Mucosa of descending colon (tissue), 3 donors: ENCODE measurements at regions not wholly inside any gene's neighbourhood (a gene's known extent, or its start where the extent isn't known, plus 50 kb on each side); places are given as distances from the start of the nearest gene placed in this dataset.
A peak's percentile ranks its signal among the peaks of the same experiment; 100 is the strongest.

ENCODE experiments used
- ATAC-seq: fragments of 200-7000 bp; cut with Tn5 transposase; one replicate; pipeline ENCODE4 v1.9.1; 2020; ENCODE audit warnings: mild to moderate bottlenecking, moderate library complexity
- DNase-seq, 3 donors: peaks; one replicate each; pipeline ENCODE4 v3.0.0-alpha.2; 2020
- H3K36me3 ChIP-seq: fragments of 200-600 bp; one replicate; pipeline ENCODE4 v1.8.0; 2021; ENCODE audit warnings: low read depth, mild to moderate bottlenecking
- H3K4me1 ChIP-seq: fragments of 200-600 bp; one replicate; pipeline ENCODE4 v1.8.0; 2021; ENCODE audit warnings: low read depth, mild to moderate bottlenecking
- H3K4me3 ChIP-seq: fragments of 200-600 bp; one replicate; pipeline ENCODE4 v1.8.0; 2021; ENCODE audit warnings: mild to moderate bottlenecking
- H3K9me3 ChIP-seq: fragments of 200-600 bp; one replicate; pipeline ENCODE4 v1.8.0; 2021; ENCODE audit warnings: mild to moderate bottlenecking
- intact Hi-C, 2 donors: fragments of 100-400 bp; cut with DNase I in 1 of 2; cut with micrococcal nuclease in 1 of 2; formaldehyde crosslinking; loops; one replicate each; pipeline versions ENCODE4 v1.11.0 to v1.11.1; 2022; cut with DNase I, micrococcal nuclease
- TF ChIP-seq, protein P1 (sequence below): fragments of 200-600 bp; IDR thresholded peaks from one replicate; pipeline ENCODE4 v1.8.0; 2022; ENCODE audit warnings: antibody characterized with exemption, mild to moderate bottlenecking
- donor health status: DM: no; HTN: no; CAD: no; lungs with moderate emphysema.
- donor health status: DM: no; HTN: no; CAD: no.
- donor health status: DM: no; HTN: yes; CAD: no.

DNA sequence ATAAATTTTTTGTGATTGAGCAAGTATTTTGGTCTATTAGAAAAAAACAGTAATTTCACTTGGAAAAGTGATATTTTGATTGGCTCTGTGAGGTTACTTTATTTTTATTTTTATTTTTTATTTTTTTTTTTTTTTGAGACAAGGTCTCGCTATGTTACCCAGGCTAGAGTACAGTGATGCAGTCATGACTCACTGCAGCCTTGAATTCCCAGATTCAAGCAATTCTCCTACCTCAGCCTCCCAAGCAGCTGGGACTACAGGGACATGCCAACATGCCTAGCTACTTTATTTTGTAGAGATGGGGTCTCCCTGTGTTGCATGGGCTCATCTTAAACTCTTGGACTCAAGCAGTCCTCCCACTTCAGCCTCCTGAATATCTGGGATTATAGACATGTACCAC, 60.9 kb upstream of the MGAT5 start:
- Histone ChIP-seq H3K36me3 (no peaks in the 10 kb centered on the region), H3K9me3 (no peaks in the 10 kb centered on the region), H3K4me1 (peaks cover 10% of the 10 kb centered on the region), H3K4me3 (no peak overlapping the region)
- TF ChIP-seq, protein P1, sequence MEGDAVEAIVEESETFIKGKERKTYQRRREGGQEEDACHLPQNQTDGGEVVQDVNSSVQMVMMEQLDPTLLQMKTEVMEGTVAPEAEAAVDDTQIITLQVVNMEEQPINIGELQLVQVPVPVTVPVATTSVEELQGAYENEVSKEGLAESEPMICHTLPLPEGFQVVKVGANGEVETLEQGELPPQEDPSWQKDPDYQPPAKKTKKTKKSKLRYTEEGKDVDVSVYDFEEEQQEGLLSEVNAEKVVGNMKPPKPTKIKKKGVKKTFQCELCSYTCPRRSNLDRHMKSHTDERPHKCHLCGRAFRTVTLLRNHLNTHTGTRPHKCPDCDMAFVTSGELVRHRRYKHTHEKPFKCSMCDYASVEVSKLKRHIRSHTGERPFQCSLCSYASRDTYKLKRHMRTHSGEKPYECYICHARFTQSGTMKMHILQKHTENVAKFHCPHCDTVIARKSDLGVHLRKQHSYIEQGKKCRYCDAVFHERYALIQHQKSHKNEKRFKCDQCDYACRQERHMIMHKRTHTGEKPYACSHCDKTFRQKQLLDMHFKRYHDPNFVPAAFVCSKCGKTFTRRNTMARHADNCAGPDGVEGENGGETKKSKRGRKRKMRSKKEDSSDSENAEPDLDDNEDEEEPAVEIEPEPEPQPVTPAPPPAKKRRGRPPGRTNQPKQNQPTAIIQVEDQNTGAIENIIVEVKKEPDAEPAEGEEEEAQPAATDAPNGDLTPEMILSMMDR = no peak
- no peak for ATAC-seq
- intact Hi-C loops = no loop called here
- no peak for DNase-seq

DNA sequence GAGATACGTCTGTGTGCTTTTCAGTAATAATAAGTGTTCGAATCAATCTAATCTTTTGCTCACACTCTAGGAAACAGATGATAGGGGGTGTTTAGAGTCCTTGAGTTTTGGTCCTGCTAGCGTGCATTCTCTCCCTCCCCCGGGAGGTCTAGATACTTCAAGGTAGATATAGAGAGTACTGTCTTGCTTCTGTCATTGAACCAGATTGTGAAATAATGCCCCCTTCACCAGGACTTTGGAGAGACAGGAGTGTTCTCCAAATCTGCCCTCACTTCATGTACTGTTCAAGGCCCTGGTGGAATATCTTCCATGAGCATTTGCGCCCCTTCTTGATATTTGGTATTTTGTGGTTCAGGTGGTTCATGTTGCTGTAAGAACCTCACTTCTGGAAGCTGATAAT, 59.4 kb upstream of the MGAT5 start:
- intact Hi-C loops = no loop called here
- no peak for ATAC-seq

DNA sequence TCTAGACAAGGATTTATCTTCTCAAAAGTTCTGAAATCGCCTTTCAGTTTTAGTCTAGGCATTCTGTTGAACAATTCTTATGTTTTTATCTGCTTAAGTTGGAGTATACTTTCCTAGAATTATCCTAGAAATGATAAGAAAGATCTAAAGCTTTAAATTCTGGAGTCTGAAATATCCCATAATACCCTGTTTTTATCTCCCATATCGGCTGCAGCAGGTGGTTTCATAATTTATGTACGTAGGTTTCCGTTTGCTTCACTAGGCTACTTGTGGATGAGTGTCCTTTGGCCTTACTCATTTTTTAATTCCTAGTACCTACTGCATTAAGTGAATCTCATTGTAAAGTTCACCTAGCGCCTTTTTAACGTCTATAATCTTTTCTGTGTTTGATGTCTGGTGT, 58.5 kb upstream of the MGAT5 start:
- Histone ChIP-seq H3K4me1 (no peaks in the 10 kb centered on the region), H3K36me3 (no peaks in the 10 kb centered on the region), H3K4me3 (no peak overlapping the region), H3K9me3 (no peaks in the 10 kb centered on the region)
- DNase-seq (no peak), ATAC-seq (no peak)
- TF ChIP-seq, protein P1 = no peak
- intact Hi-C loops = no loop called here

More for the DNA sequence above, 59.4 kb upstream of the MGAT5 start:
- Histone ChIP-seq H3K9me3 (no peaks in the 10 kb centered on the region), H3K4me1 (peaks cover 6% of the 10 kb centered on the region), H3K36me3 (no peaks in the 10 kb centered on the region), H3K4me3 (no peak overlapping the region)
- TF ChIP-seq, protein P1 = no peak
- no peak for DNase-seq

DNA sequence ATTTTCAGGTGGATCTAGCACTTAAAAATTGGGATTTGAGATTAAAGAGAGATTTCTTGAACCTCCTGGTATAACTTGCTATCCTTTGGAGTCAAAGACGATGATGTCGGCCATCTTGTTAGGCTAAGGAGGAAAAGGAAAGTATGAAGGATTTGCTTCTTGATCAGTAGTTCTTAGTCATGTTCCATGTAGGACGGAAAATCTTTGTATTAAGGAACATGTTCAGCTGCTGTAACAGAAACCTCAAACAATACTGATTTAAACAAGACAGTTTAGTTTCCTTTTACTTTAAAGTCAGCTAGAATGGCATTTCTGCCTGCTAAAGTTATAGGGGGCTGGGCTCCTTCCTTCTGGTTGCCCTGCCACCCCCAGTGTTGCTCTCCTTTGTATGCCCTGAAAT, 56.4 kb upstream of the MGAT5 start:
- no peak for DNase-seq
- Histone ChIP-seq H3K36me3 (no peaks in the 10 kb centered on the region), H3K9me3 (no peaks in the 10 kb centered on the region), H3K4me3 (no peak overlapping the region), H3K4me1 (no peaks in the 10 kb centered on the region)
- intact Hi-C loops = no loop called here
- TF ChIP-seq, protein P1 = no peak
- ATAC-seq = no peak

DNA sequence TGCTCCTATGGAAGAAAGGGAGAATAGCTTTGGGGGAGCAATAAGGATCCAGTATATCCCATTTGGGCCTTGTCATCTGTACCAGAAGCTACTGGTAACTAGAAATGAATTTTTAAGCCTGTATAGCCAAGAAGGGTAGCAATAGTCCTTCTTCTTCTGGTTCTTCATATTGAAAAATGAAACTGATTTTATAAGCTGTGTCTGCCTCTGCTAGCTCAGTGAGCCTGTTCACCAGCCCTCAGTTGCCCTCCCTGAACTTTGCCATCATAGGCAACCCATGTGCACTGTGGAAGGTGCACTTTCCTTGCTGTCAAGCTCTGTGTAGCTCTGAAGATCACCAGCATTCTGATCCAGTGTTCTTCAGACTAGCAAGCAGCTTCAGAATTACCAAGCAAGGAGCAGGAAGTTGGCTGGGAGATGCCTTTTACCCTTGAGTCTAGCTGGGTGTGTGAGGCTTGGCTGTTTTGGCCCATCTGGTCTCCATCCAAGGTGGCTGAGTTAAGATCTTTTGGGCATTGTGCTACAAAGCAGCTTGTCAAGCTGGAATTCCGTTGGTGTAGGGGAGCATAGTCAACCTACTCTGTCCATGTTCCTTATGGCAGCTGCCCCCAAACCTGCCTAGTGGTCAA, 55.8 kb upstream of the MGAT5 start:
- ATAC-seq (peak; percentile 40), DNase-seq (no peak)
- Histone ChIP-seq H3K36me3 (no peaks in the 10 kb centered on the region), H3K4me3 (no peak overlapping the region), H3K4me1 (no peaks in the 10 kb centered on the region), H3K9me3 (no peaks in the 10 kb centered on the region)
- intact Hi-C loops = no loop called here
- TF ChIP-seq, protein P1 = no peak

DNA sequence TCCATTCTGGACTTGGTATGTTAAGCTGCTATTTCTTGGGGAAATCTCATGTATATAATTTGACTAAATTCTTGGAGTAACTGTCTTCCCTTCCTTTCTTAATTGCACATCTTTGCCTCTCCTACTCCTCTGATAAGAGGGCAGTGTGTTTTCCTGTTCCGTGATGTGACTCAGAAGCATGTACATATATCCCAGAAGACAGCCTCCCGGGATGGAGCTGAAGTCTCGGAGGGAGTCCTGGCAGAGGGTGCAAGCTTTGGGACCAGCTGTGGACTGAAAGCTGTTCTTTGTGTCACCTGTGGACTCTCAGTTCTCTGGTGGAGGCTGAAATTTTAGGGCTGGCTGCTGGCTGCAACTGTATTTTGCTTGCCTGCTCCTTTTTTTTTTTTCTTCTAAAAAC, 54.7 kb upstream of the MGAT5 start:
- Histone ChIP-seq H3K9me3 (no peaks in the 10 kb centered on the region), H3K4me3 (no peak overlapping the region), H3K36me3 (no peaks in the 10 kb centered on the region), H3K4me1 (no peaks in the 10 kb centered on the region)
- intact Hi-C loops = no loop called here
- TF ChIP-seq, protein P1 = no peak
- ATAC-seq = no peak
- no peak for DNase-seq
